ENCODE measurements at regions not wholly inside any gene's neighbourhood (a gene's known extent, or its start where the extent isn't known, plus 50 kb on each side); places are given as distances from the start of the nearest gene placed in this dataset.

DNA sequence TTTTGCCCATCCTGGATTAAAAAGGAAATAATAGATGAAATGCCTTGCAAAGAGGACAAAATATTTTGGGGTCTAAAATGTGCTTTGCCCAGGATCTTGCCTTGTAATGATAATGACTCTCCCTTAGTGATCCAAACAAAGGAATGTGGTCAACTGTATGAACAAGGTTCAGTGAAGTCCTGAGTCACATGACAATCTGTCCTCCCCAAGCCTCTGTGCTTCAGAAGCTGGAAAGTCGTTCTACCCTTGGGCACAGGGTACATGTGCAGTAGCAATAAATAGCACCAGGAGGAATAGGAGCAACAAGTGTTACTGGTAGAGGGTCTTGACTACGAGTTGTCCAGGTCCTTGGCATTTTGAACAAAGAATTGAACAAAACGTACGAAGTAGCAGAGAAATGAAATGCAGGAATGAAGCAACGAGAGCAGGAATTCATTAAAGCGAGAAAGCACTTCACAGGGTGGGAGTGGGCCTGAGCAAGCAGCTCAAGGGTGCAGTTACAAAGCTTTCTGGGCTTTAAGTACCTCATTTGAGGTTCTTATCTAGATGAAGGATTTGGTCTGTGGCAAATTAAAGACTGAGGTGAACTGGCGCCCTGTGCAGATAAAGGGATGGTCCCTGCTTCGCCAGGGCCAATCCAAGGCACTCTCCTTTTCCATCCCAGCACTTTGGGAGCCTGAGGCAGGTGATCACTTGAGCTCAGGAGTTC, 65.8 kb downstream of the RESF1 start:
- TF ChIP-seq, protein P1, sequence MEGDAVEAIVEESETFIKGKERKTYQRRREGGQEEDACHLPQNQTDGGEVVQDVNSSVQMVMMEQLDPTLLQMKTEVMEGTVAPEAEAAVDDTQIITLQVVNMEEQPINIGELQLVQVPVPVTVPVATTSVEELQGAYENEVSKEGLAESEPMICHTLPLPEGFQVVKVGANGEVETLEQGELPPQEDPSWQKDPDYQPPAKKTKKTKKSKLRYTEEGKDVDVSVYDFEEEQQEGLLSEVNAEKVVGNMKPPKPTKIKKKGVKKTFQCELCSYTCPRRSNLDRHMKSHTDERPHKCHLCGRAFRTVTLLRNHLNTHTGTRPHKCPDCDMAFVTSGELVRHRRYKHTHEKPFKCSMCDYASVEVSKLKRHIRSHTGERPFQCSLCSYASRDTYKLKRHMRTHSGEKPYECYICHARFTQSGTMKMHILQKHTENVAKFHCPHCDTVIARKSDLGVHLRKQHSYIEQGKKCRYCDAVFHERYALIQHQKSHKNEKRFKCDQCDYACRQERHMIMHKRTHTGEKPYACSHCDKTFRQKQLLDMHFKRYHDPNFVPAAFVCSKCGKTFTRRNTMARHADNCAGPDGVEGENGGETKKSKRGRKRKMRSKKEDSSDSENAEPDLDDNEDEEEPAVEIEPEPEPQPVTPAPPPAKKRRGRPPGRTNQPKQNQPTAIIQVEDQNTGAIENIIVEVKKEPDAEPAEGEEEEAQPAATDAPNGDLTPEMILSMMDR (IDR thresholded peaks at IDR 0.05): no peak
- Histone ChIP-seq H3K27me3 (no peaks in the 10 kb centered on the region), H3K4me3 (ENCODE audit: low read depth in 1 of 2, low read length in 1 of 2) (no peak overlapping the region)

DNA sequence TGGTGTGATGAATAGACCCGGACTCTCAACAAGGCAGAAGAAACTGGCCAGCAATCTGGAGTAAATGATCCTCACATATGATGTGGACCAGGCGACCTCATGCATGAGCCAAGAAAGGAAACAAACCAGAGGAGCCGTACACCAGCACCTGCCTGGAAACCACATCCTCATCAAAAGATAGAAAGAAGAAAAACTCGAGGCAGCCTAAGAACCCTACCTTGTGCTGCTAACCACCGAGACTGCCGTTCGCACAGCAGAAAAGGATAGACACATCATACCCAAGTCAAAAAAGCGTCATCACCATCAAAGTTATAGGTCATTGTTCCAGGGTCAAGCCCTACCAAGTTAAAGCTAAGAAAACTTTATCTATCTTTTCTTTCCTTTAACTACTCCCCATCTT, 66.7 kb downstream of the RESF1 start:
- Histone ChIP-seq H3K27ac (no peak overlapping the region), H3K36me3 (no peaks in the 10 kb centered on the region), H3K9me3 (no peaks in the 10 kb centered on the region), H3K4me1 (ENCODE audit: control insufficient read depth in 1 of 2, insufficient read depth in 1 of 2, low read depth in 1 of 2, low read length in 1 of 2) (peaks cover 4 to 6% of the 10 kb centered on the region in 2 experiments), H3K4me3 (ENCODE audit: low read depth in 1 of 2, low read length in 1 of 2) (no peak overlapping the region), H3K27me3 (peaks cover 3% of the 10 kb centered on the region)
- TF ChIP-seq, protein P1 (IDR thresholded peaks at IDR 0.05): no peak

More for the DNA sequence above, 65.8 kb downstream of the RESF1 start:
- no peak overlapping the region for H3K27ac ChIP-seq
- H3K9me3 ChIP-seq: no peaks in the 10 kb centered on the region
- H3K36me3 ChIP-seq: no peaks in the 10 kb centered on the region
- H3K4me1 ChIP-seq (ENCODE audit: control insufficient read depth in 1 of 2, insufficient read depth in 1 of 2, low read depth in 1 of 2, low read length in 1 of 2): peaks cover 4 to 6% of the 10 kb centered on the region in 2 experiments

DNA sequence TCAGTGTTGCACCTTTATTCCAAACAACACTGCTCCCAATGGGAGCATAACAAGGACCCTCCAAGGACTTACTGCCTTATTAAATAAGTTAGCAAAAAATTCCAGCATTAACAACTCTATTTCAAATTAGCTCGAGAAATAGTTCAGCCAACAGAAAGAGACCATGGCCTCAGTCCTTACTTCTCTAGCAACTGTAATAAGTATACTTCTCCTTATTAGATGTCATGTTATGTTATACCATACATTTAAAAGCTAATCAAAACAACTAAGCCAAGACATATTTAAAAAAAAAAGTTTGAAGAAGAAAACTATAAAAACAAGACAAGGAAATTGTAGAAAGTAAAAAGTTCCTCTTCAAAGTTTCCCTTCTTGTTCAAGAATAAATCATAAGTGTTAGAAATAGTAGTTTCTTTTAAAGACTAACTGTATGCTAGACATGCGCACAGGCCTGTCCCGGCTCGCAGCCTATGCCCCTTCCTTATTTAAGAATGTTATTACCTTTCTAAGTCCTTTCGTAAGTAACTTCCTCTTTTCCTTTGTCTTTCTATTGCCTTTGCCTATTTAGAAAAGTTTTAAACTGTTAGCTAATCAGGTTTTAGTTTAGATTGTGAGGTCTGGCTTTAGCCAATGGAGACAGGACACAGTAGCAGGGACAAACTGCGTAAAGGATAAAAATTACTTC, 68.6 kb downstream of the RESF1 start:
- H3K27me3 ChIP-seq: peaks cover 12% of the 10 kb centered on the region
- H3K4me1 ChIP-seq (ENCODE audit: control insufficient read depth in 1 of 2, insufficient read depth in 1 of 2, low read depth in 1 of 2, low read length in 1 of 2): peaks cover 4 to 6% of the 10 kb centered on the region in 2 experiments
- peak overlapping the region; percentile 34 for H3K27ac ChIP-seq
- H3K4me3 ChIP-seq (ENCODE audit: low read depth in 1 of 2, low read length in 1 of 2): no peak overlapping the region
- no peaks in the 10 kb centered on the region for H3K9me3 ChIP-seq
- TF ChIP-seq, protein P1 (IDR thresholded peaks at IDR 0.05): no peak
- H3K36me3 ChIP-seq: no peaks in the 10 kb centered on the region

DNA sequence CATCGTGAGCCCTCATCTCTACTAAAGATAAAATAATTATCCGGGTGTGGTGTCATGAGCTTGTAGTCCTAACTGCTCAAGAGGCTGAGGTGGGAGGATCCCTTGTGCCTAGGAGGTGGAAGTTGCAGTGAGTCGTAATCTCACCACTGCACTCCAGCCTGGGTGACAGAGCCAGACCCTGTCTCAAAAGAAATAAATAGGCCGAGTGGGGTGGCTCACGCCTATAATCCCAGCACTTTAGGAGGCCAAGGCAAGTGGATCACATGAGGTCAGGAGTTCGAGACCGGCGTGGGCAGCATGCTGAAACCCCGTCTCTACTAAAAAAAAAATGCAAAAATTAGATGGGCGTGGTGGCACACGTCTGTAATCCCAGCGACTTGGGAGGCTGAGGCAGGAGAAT, 70.9 kb downstream of the RESF1 start:
- Histone ChIP-seq H3K9me3 (no peaks in the 10 kb centered on the region), H3K36me3 (no peaks in the 10 kb centered on the region), H3K27ac (no peak overlapping the region), H3K4me1 (ENCODE audit: control insufficient read depth in 1 of 2, insufficient read depth in 1 of 2, low read depth in 1 of 2, low read length in 1 of 2) (peaks cover 4 to 6% of the 10 kb centered on the region in 2 experiments), H3K27me3 (peaks cover 12% of the 10 kb centered on the region), H3K4me3 (ENCODE audit: low read depth in 1 of 2, low read length in 1 of 2) (no peak overlapping the region)
- TF ChIP-seq, protein P1 (IDR thresholded peaks at IDR 0.05): no peak

DNA sequence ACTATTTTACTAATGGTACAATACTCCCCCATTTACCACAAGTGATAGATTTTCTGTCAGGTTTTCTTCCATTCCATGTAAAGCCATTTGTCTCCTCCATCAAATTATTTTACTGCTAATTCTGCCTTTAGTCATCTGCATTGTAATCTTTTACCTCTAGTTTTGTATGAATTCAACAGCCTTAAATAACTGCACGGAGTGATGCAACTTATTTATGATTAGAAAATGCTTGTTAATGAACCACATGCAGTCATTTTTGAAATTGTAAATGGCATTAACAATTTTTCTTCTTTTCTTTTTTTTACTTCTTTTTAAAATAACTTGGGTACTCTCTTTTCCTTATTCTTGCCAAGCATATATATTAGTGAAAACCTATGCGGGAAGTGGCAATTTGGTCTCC, 71.5 kb downstream of the RESF1 start:
- Histone ChIP-seq H3K27me3 (peaks cover 12% of the 10 kb centered on the region), H3K4me3 (ENCODE audit: low read depth in 1 of 2, low read length in 1 of 2) (no peak overlapping the region), H3K9me3 (no peaks in the 10 kb centered on the region), H3K36me3 (no peaks in the 10 kb centered on the region), H3K4me1 (ENCODE audit: control insufficient read depth in 1 of 2, insufficient read depth in 1 of 2, low read depth in 1 of 2, low read length in 1 of 2) (peaks cover 4 to 6% of the 10 kb centered on the region in 2 experiments), H3K27ac (no peak overlapping the region)
- TF ChIP-seq, protein P1 (IDR thresholded peaks at IDR 0.05): no peak

Data from neutrophil (primary cell).